ENCODE measurements at regions not wholly inside any gene's neighbourhood (a gene's known extent, or its start where the extent isn't known, plus 50 kb on each side); places are given as distances from the start of the nearest gene placed in this dataset.

DNA sequence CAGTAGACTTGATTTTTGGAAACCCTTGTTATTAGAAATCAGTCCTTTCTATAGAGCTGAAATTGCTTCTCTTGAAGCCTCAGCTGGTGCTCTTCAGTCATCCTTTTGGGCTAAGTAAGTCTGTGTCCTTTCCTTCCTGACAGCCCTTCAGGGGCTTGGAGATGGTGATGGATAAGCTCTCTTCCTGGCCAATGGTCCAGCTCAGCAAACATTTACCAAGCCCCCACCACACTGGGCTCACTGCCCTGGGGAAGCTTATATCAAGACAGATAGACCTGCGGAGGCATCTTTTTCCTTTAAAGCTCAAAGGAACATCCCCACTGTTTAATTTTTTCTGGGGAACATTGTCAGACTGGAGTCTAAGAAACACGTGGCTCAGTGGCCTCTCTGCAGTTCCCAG lies 139.6 kb downstream of the HAPSTR1 start:
- TF ChIP-seq, protein P1, sequence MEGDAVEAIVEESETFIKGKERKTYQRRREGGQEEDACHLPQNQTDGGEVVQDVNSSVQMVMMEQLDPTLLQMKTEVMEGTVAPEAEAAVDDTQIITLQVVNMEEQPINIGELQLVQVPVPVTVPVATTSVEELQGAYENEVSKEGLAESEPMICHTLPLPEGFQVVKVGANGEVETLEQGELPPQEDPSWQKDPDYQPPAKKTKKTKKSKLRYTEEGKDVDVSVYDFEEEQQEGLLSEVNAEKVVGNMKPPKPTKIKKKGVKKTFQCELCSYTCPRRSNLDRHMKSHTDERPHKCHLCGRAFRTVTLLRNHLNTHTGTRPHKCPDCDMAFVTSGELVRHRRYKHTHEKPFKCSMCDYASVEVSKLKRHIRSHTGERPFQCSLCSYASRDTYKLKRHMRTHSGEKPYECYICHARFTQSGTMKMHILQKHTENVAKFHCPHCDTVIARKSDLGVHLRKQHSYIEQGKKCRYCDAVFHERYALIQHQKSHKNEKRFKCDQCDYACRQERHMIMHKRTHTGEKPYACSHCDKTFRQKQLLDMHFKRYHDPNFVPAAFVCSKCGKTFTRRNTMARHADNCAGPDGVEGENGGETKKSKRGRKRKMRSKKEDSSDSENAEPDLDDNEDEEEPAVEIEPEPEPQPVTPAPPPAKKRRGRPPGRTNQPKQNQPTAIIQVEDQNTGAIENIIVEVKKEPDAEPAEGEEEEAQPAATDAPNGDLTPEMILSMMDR (IDR thresholded peaks at IDR 0.05 in 4 of 5, conservative IDR thresholded peaks at IDR 0.05 in 1 of 5), result no peak
- no peak for TF ChIP-seq POLR2A (IDR thresholded peaks at IDR 0.05)
